ENCODE measurements at regions not wholly inside any gene's neighbourhood (a gene's known extent, or its start where the extent isn't known, plus 50 kb on each side); places are given as distances from the start of the nearest gene placed in this dataset.

DNA sequence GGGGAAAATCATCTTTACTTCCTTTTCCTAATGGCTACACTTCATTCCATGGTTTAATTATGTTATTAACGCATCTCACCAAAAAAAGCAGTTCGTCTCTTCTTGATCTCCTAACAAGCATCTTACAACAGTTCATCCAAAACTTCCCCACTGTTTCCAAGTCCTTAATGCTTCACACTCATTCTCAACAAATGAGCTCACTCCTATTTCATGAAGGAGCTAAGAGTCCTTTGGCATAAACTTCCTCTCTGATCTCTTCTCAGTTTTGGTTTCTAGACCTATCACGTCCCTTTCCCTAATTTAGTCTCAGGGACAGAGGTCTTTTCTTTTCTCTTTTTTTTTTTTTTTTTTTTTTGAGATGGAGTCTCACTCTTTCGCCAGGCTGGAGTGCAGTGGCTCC is 205.9 kb upstream of the SLC39A10 start:
- no peak for TF ChIP-seq CEBPB (IDR thresholded peaks at IDR 0.05)
- TF ChIP-seq EGR1 (IDR thresholded peaks at IDR 0.05): no peak
- no peak for TF ChIP-seq EP300 (IDR thresholded peaks at IDR 0.05; ENCODE audit: borderline replicate concordance)
- no peak for TF ChIP-seq TAF1 (IDR thresholded peaks at IDR 0.05; ENCODE audit: low read depth)
- no peak for TF ChIP-seq TEAD4 (IDR thresholded peaks at IDR 0.05)
- no peak for TF ChIP-seq YY1 (IDR thresholded peaks at IDR 0.05; ENCODE audit: low read depth)
